IMR-90 (cell line): ENCODE measurements at regions not wholly inside any gene's neighbourhood (a gene's known extent, or its start where the extent isn't known, plus 50 kb on each side); places are given as distances from the start of the nearest gene placed in this dataset.

Source experiments
- ATAC-seq: fragments of 200-7000 bp; cut with Tn5 transposase; 2 replicates; pipeline ENCODE4 v1.9.1; 2020; ENCODE audit warnings: low read depth, mild to moderate bottlenecking, moderate library complexity
- BruUV-seq: library from RNA; stranded (reverse); fragments of 400-500 nt; replicated peaks from 2 replicates; lab custom pipeline; 2021; lab: Mats Ljungman, UMichigan
- CTCF ChIA-PET: fragments of 300-600 bp; formaldehyde crosslinking; extraction: SDS; loops from one replicate; lab custom pipeline; 2021; ENCODE audit warnings: antibody characterized with exemption; lab: Yijun Ruan, JAX
- POLR2A ChIA-PET: fragments of 300-600 bp; sonication (Branson Sonifier 250); formaldehyde crosslinking; loops from one replicate; lab custom pipeline; 2022; ENCODE audit warnings: antibody characterized with exemption; ENCODE audit not compliant: unreplicated experiment; lab: Charles Lee
- DNase-seq: peaks from one replicate; pipeline ENCODE4 v3.0.0; 2013
- H2AFZ ChIP-seq: replicated peaks from 2 replicates; pipeline ENCODE3; 2013; ENCODE audit warnings: low read length, mild to moderate bottlenecking; ENCODE audit not compliant: poor library complexity
- H2AK5ac ChIP-seq: 2 replicates; pipeline ENCODE4 v1.6.1; 2013; ENCODE audit warnings: low read depth, low read length, inconsistent platforms
- H2AK9ac ChIP-seq: replicated peaks from 2 replicates; pipeline ENCODE3; 2013; ENCODE audit warnings: mild to moderate bottlenecking, low read depth, low read length, moderate library complexity; ENCODE audit not compliant: poor library complexity
- H2BK120ac ChIP-seq: 2 replicates; pipeline ENCODE4 v1.6.1; 2013; ENCODE audit warnings: low read depth, low read length, inconsistent platforms
- H2BK15ac ChIP-seq: 3 replicates; pipeline ENCODE4 v1.6.1; 2013; ENCODE audit warnings: low read depth, low read length, inconsistent platforms
- H2BK20ac ChIP-seq: 2 replicates; pipeline ENCODE4 v1.6.1; 2013; ENCODE audit warnings: low read depth, mild to moderate bottlenecking, inconsistent platforms, low read length, moderate library complexity
- H2BK5ac ChIP-seq: 2 replicates; pipeline ENCODE4 v1.6.1; 2013; ENCODE audit warnings: mild to moderate bottlenecking, low read depth, low read length, inconsistent platforms; ENCODE audit not compliant: poor library complexity, severe bottlenecking
- H3K14ac ChIP-seq: replicated peaks from 2 replicates; pipeline ENCODE4 v1.6.1; 2013; ENCODE audit warnings: low read depth, low read length, inconsistent platforms
- H3K18ac ChIP-seq: 2 replicates; pipeline ENCODE4 v1.6.1; 2013; ENCODE audit warnings: low read depth, low read length, control low read depth
- H3K23ac ChIP-seq: 2 replicates; pipeline ENCODE4 v1.6.1; 2013; ENCODE audit warnings: low read depth, low read length, inconsistent platforms
- H3K27ac ChIP-seq: 2 replicates; pipeline ENCODE4 v1.5.1; 2013; ENCODE audit warnings: mild to moderate bottlenecking, control low read depth, low read length; ENCODE audit not compliant: insufficient read depth
- H3K27me3 ChIP-seq: 2 replicates; pipeline ENCODE4 v1.6.1; 2013; ENCODE audit warnings: low read length; ENCODE audit not compliant: control insufficient read depth, insufficient read depth
- H3K36me3 ChIP-seq: 2 replicates; pipeline ENCODE4 v1.6.1; 2013; ENCODE audit warnings: low read length, mixed read lengths; ENCODE audit not compliant: control insufficient read depth, insufficient read depth
- H3K4ac ChIP-seq: 2 replicates; pipeline ENCODE4 v1.6.1; 2013; ENCODE audit warnings: low read depth, low read length, inconsistent platforms
- H3K4me1 ChIP-seq: 2 replicates; pipeline ENCODE4 v1.6.1; 2013; ENCODE audit warnings: low read length, mixed read lengths; ENCODE audit not compliant: control insufficient read depth, insufficient read depth
- H3K4me2 ChIP-seq: 2 replicates; pipeline ENCODE4 v1.6.1; 2013; ENCODE audit warnings: low read depth, mild to moderate bottlenecking, control low read depth, low read length, moderate library complexity
- H3K4me3 ChIP-seq: 2 replicates; pipeline ENCODE4 v1.5.1; 2013; ENCODE audit warnings: low read depth, mild to moderate bottlenecking, control low read depth, low read length, moderate library complexity; ENCODE audit not compliant: insufficient read depth
- H3K56ac ChIP-seq: 2 replicates; pipeline ENCODE4 v1.6.1; 2013; ENCODE audit warnings: low read length, inconsistent platforms; ENCODE audit not compliant: insufficient read depth; ENCODE audit errors: extremely low read depth
- H3K79me1 ChIP-seq, 2 experiments: 2 replicates each; pipeline ENCODE4 v1.6.1; 2013; ENCODE audit warnings: low read length in 2 of 2, inconsistent platforms in 1 of 2, low read depth in 1 of 2
- H3K9ac ChIP-seq: 2 replicates; pipeline ENCODE4 v1.6.1; 2013; ENCODE audit warnings: low read depth, low read length, control low read depth
- H3K9me1 ChIP-seq: 2 replicates; pipeline ENCODE4 v1.6.1; 2013; ENCODE audit warnings: low read length, inconsistent platforms; ENCODE audit not compliant: insufficient read depth
- H3K9me3 ChIP-seq: 2 replicates; pipeline ENCODE4 v1.6.1; 2013; ENCODE audit warnings: low read length; ENCODE audit not compliant: control insufficient read depth, insufficient read depth
- H4K20me1 ChIP-seq: 2 replicates; pipeline ENCODE4 v1.6.1; 2013; ENCODE audit warnings: low read length, inconsistent platforms; ENCODE audit not compliant: insufficient read depth
- H4K5ac ChIP-seq: 2 replicates; pipeline ENCODE4 v1.6.1; 2013; ENCODE audit warnings: mild to moderate bottlenecking, low read depth, low read length, control low read depth
- H4K8ac ChIP-seq, 2 experiments: 2 replicates each; pipeline ENCODE4 v1.6.1; 2013; ENCODE audit warnings: low read depth in 2 of 2, low read length in 2 of 2, control low read depth in 1 of 2, inconsistent platforms in 1 of 2
- H4K91ac ChIP-seq: 2 replicates; pipeline ENCODE4 v1.6.1; 2013; ENCODE audit warnings: low read depth, low read length, inconsistent platforms; ENCODE audit not compliant: insufficient read depth
- BHLHE40 ChIP-seq: fragments of 150-350 bp; IDR thresholded peaks from 2 replicates; pipeline ENCODE4 v1.6.1; 2016; ENCODE audit warnings: mild to moderate bottlenecking, low read depth, low read length
- CEBPB ChIP-seq: IDR thresholded peaks from 2 replicates; pipeline ENCODE4 v1.6.1; 2012; ENCODE audit warnings: low read depth, low read length, improper control_type of control experiment
- CHD1 ChIP-seq: IDR thresholded peaks from 2 replicates; pipeline ENCODE4 v1.6.1; 2012; ENCODE audit warnings: low read depth, low read length, improper control_type of control experiment
- CTCF ChIP-seq: conservative IDR thresholded peaks from 2 replicates; pipeline ENCODE4 v1.5.1; 2012; ENCODE audit warnings: mild to moderate bottlenecking, low read depth, low read length, improper control_type of control experiment
- ELK1 ChIP-seq: fragments of 150-350 bp; IDR thresholded peaks from 2 replicates; pipeline ENCODE4 v1.6.1; 2016; ENCODE audit warnings: low read depth, mild to moderate bottlenecking, low read length, moderate library complexity, borderline replicate concordance
- FOS ChIP-seq: fragments of 150-350 bp; IDR thresholded peaks from 2 replicates; pipeline ENCODE4 v1.6.1; 2016; ENCODE audit warnings: low read depth, low read length
- MAFK ChIP-seq: IDR thresholded peaks from 2 replicates; pipeline ENCODE4 v1.6.1; 2012; ENCODE audit warnings: low read depth, low read length, improper control_type of control experiment
- MAZ ChIP-seq: IDR thresholded peaks from 2 replicates; pipeline ENCODE4 v1.6.1; 2012; ENCODE audit warnings: low read depth, mild to moderate bottlenecking, low read length, improper control_type of control experiment, moderate library complexity, borderline replicate concordance
- MXI1 ChIP-seq: IDR thresholded peaks from 2 replicates; pipeline ENCODE4 v1.6.1; 2012; ENCODE audit warnings: low read depth, mild to moderate bottlenecking, low read length, moderate library complexity, borderline replicate concordance
- NFE2L2 ChIP-seq: fragments of 150-350 bp; IDR thresholded peaks from 2 replicates; pipeline ENCODE4 v1.6.1; 2016; ENCODE audit warnings: low read depth, mild to moderate bottlenecking, low read length
- RAD21 ChIP-seq: IDR thresholded peaks from 2 replicates; pipeline ENCODE4 v1.6.1; 2012; ENCODE audit warnings: low read length, improper control_type of control experiment
- RCOR1 ChIP-seq: IDR thresholded peaks from 2 replicates; pipeline ENCODE4 v1.6.1; 2012; ENCODE audit warnings: mild to moderate bottlenecking, low read length, improper control_type of control experiment; ENCODE audit not compliant: insufficient replicate concordance
- RFX5 ChIP-seq: IDR thresholded peaks from 2 replicates; pipeline ENCODE4 v1.8.0; 2012; ENCODE audit warnings: low read depth, mild to moderate bottlenecking, low read length, moderate library complexity
- SMC3 ChIP-seq: fragments of 150-350 bp; IDR thresholded peaks from 2 replicates; pipeline ENCODE4 v1.6.1; 2016; ENCODE audit warnings: low read depth, mild to moderate bottlenecking, antibody characterized with exemption, low read length, moderate library complexity
- USF2 ChIP-seq: fragments of 150-350 bp; IDR thresholded peaks from 2 replicates; pipeline ENCODE4 v1.6.1; 2017; ENCODE audit warnings: mild to moderate bottlenecking, antibody characterized with exemption, low read length, low read depth
- WGBS, 2 experiments: methylation state at CpG; one replicate each; pipeline versions ENCODE4 v1.1.5 to v1.1.7; 2013; ENCODE audit warnings: missing lambda C conversion rate in 2 of 2; ENCODE audit not compliant: insufficient read length in 1 of 2; ENCODE audit errors: extremely low coverage in 2 of 2; 5-methylcytosine and 5-hydroxymethylcytosine counted together
- dilution Hi-C: fragments of 300-500 bp; cut with HindIII; formaldehyde crosslinking; loops from one replicate; pipeline ENCODE4 v1.14.3; 2018; ENCODE audit warnings: low sequenced_read_pairs; ENCODE audit not compliant: unreplicated experiment
- in situ Hi-C: fragments of 300-500 bp; cut with MboI; formaldehyde crosslinking; loops from 3 replicates; pipeline ENCODE4 v1.14.3; 2019; ENCODE audit warnings: low sequenced_read_pairs, inconsistent platforms, mixed read lengths
- intact Hi-C: fragments of 100-400 bp; cut with micrococcal nuclease; formaldehyde crosslinking; loops from 2 replicates; pipeline ENCODE4 v1.10.0; 2022

- CTCF ChIA-PET, result no interaction called here
These were observed 110.7 kb upstream of the LRPAP1 start for GRCh38 chr4:3642806-3643517.

More at GRCh38 chr4:3642806-3643517, 110.7 kb upstream of the LRPAP1 start:
- POLR2A ChIA-PET, result no interaction called here
- Histone ChIP-seq H3K4me1 (no peaks in the 10 kb centered on the region; the same call in 1 of the 2 replicates), H2BK20ac (no peak overlapping the region), H3K9me1 (no peaks in the 10 kb centered on the region), H2BK5ac (no peak overlapping the region), H3K4me2 (no peak overlapping the region), H3K56ac (no peak overlapping the region), H4K5ac (no peak overlapping the region), H3K14ac (no peak overlapping the region), H3K18ac (no peak overlapping the region), H4K91ac (no peak overlapping the region), H3K9me3 (peaks cover 4% of the 10 kb centered on the region; the same call in 1 of the 2 replicates), H3K4ac (no peak overlapping the region), H2AK5ac (no peak overlapping the region), H3K9ac (no peak overlapping the region), H3K23ac (no peak overlapping the region), H2AK9ac (no peak overlapping the region), H2AFZ (no peak overlapping the region), H3K27ac (no peak overlapping the region), H2BK120ac (no peak overlapping the region), H3K36me3 (no peaks in the 10 kb centered on the region), H3K27me3 (peaks cover 24% of the 10 kb centered on the region), H2BK15ac (no peak overlapping the region), H3K4me3 (no peak overlapping the region), H4K8ac (no peak overlapping the region), H3K79me1 (no peaks in the 10 kb centered on the region), H4K20me1 (no peaks in the 10 kb centered on the region)
- in situ Hi-C loops (no loop called here), intact Hi-C loops (no loop called here), dilution Hi-C loops (no loop called here)
- no peak for TF ChIP-seq RCOR1
- TF ChIP-seq SMC3, result no peak
- TF ChIP-seq MAFK, result no peak
- TF ChIP-seq ELK1, result no peak
- no peak for TF ChIP-seq RAD21
- no peak for TF ChIP-seq NFE2L2
- TF ChIP-seq MXI1, result no peak
- TF ChIP-seq RFX5, result no peak
- TF ChIP-seq MAZ, result no peak
- TF ChIP-seq CEBPB, result no peak
- TF ChIP-seq CTCF, result no peak
- no peak for TF ChIP-seq BHLHE40
- TF ChIP-seq CHD1, result no peak
- no peak for TF ChIP-seq USF2
- TF ChIP-seq FOS, result no peak
- DNase-seq (no peak), ATAC-seq (no peak)
- no TSS peak for BruUV-seq
- 70% methylated on average over 4 of the region's 13 CpGs; no CpG with 5 or more reads in 1 of the 2 experiments for WGBS, 2 experiments
